PC-3 (cell line): ENCODE measurements at regions not wholly inside any gene's neighbourhood (a gene's known extent, or its start where the extent isn't known, plus 50 kb on each side); places are given as distances from the start of the nearest gene placed in this dataset.

Experiments
- EZH2phosphoT487 ChIP-seq: fragments of 300-600 bp; sonication (generic); IDR thresholded peaks from 2 replicates; pipeline ENCODE4 v1.6.1; 2018; ENCODE audit warnings: mild to moderate bottlenecking, antibody characterized with exemption, low read length, borderline replicate concordance
- TF ChIP-seq, protein P1 (sequence below): fragments of 300-600 bp; sonication (generic); conservative IDR thresholded peaks from 2 replicates; pipeline ENCODE4 v1.5.1; 2017; ENCODE audit warnings: antibody characterized with exemption, low read depth, mild to moderate bottlenecking, low read length

DNA sequence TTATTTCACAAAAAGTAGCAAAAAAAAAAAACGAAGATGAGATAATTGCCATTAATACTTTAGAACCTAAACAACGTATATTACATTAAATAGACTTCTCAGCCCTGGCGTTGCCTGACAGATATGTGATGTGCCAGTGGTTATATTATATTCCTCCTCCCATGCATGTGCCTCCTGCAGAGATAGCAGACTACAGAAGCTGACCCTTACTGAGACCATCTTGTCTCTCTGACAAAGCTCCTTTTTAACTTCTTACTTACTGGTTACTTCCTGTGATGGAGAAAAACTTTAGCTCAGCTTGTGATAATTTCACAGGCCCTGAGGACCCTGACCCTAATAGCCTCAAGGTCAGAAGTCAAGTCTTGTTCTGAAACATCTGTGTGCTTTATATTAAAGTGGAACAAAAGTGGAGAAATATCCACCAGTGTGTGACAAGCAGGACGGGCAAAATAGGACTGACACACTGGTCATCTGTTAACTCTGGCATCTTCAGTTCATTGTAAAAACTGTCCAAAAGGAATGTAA is 80.6 kb upstream of the POU5F2 start:
- TF ChIP-seq EZH2phosphoT487: no peak
- TF ChIP-seq, protein P1, sequence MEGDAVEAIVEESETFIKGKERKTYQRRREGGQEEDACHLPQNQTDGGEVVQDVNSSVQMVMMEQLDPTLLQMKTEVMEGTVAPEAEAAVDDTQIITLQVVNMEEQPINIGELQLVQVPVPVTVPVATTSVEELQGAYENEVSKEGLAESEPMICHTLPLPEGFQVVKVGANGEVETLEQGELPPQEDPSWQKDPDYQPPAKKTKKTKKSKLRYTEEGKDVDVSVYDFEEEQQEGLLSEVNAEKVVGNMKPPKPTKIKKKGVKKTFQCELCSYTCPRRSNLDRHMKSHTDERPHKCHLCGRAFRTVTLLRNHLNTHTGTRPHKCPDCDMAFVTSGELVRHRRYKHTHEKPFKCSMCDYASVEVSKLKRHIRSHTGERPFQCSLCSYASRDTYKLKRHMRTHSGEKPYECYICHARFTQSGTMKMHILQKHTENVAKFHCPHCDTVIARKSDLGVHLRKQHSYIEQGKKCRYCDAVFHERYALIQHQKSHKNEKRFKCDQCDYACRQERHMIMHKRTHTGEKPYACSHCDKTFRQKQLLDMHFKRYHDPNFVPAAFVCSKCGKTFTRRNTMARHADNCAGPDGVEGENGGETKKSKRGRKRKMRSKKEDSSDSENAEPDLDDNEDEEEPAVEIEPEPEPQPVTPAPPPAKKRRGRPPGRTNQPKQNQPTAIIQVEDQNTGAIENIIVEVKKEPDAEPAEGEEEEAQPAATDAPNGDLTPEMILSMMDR: no peak
